ENCODE measurements at regions not wholly inside any gene's neighbourhood (a gene's known extent, or its start where the extent isn't known, plus 50 kb on each side); places are given as distances from the start of the nearest gene placed in this dataset.

GRCh38 chr15:39392469-39393047, 188.3 kb upstream of the THBS1 start:
- Mint-ChIP-seq H3K36me3 (no peaks in the 10 kb centered on the region), H3K27ac (no peak overlapping the region), H3K9me3 (peaks cover 0 to 2% (median 0%) of the 10 kb centered on the region in 6 donors), H3K27me3 (ENCODE audit: low read depth in 3 of 3) (peaks cover 4 to 15% (median 5%) of the 10 kb centered on the region in 3 donors), H3K4me3 (no peak overlapping the region), H3K4me1 (peaks cover under 1 to 2% of the 10 kb centered on the region in 2 donors)
- no peak for DNase-seq

- Mint-ChIP-seq H3K27ac (no peak overlapping the region), H3K9me3 (peaks cover 0 to 5% (median 0%) of the 10 kb centered on the region in 6 donors), H3K4me3 (no peak overlapping the region), H3K4me1 (peaks cover 6 to 8% of the 10 kb centered on the region in 2 donors), H3K27me3 (ENCODE audit: low read depth in 3 of 3) (peaks cover 4 to 15% (median 5%) of the 10 kb centered on the region in 3 donors), H3K36me3 (no peaks in the 10 kb centered on the region)
- DNase-seq = no peak
Measured at GRCh38 chr15:39393575-39394335, 187.1 kb upstream of the THBS1 start.

DNA sequence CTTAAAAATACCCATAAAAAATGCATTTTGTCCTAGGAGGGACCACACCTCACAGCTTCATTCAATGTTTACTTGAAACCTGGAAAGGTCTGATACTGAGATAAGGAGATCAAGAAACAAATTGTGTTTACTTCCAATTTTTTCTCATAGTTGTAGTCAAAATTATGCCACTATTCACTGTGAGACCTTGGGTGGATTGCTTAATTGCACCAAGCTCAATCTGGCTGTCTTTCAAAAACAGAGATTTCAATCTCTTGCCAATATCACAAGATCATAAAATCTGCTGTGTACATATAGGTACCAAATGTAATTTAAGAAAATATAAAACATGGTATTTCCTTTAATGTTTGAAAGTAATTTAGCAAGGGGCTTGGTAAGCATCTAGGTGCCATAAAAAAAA, 186.4 kb upstream of the THBS1 start:
- H3K9me3 Mint-ChIP-seq = peaks cover 0 to 5% (median 0%) of the 10 kb centered on the region in 6 donors
- H3K27ac Mint-ChIP-seq = no peak overlapping the region
- no peak for DNase-seq
- no peak overlapping the region for H3K4me3 Mint-ChIP-seq
- peaks cover 6 to 8% of the 10 kb centered on the region in 2 donors for H3K4me1 Mint-ChIP-seq
- no peaks in the 10 kb centered on the region for H3K36me3 Mint-ChIP-seq
- H3K27me3 Mint-ChIP-seq (ENCODE audit: low read depth in 3 of 3) = peaks cover 3 to 14% (median 4%) of the 10 kb centered on the region in 3 donors

GRCh38 chr15:39396979-39397615, 183.8 kb upstream of the THBS1 start:
- no peak for DNase-seq
- no peak overlapping the region for H3K4me3 Mint-ChIP-seq
- H3K27ac Mint-ChIP-seq = no peak overlapping the region
- H3K36me3 Mint-ChIP-seq = no peaks in the 10 kb centered on the region
- H3K9me3 Mint-ChIP-seq = peaks cover 0 to 5% (median 0%) of the 10 kb centered on the region in 6 donors
- H3K4me1 Mint-ChIP-seq = peaks cover 6 to 8% of the 10 kb centered on the region in 2 donors
- peaks cover 2 to 10% (median 6%) of the 10 kb centered on the region in 3 donors for H3K27me3 Mint-ChIP-seq (ENCODE audit: low read depth in 3 of 3)

- H3K27ac Mint-ChIP-seq = no peak overlapping the region
- H3K9me3 Mint-ChIP-seq = peaks cover 0 to 5% (median 0%) of the 10 kb centered on the region in 6 donors
- peak overlapping the region in 1 of 5 donors; percentile 6 for H3K4me3 Mint-ChIP-seq
- DNase-seq = peak; percentile 19 to 29 (median 26)
- H3K36me3 Mint-ChIP-seq = no peaks in the 10 kb centered on the region
- peaks cover 5 to 10% (median 6%) of the 10 kb centered on the region in 3 donors for H3K27me3 Mint-ChIP-seq (ENCODE audit: low read depth in 3 of 3)
- peaks cover 6 to 8% of the 10 kb centered on the region in 2 donors for H3K4me1 Mint-ChIP-seq
Measured at GRCh38 chr15:39397883-39398282, 183.0 kb upstream of the THBS1 start.

DNA sequence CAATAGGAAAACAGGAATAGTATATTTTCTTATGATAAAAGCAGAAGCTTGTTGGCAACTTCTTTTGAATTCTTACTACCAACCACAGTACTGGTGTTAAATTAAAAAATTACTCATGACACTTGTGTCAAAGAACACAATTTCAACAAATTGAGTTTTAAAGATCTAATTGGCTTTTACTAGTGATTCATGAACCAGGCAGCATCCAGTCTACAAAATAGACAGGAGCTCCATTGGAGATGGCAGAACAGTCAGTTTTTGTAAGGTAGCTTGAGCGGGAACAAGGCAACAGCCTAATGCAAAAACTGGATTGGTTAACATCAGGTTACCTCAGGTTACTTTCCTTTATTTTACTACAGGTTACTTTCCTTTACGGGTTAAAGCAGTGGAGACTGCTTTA, 181.3 kb upstream of the THBS1 start:
- no peaks in the 10 kb centered on the region for H3K36me3 Mint-ChIP-seq
- H3K27me3 Mint-ChIP-seq (ENCODE audit: low read depth in 3 of 3) = peaks cover 5 to 10% (median 6%) of the 10 kb centered on the region in 3 donors
- DNase-seq = no peak
- peaks cover 6 to 8% of the 10 kb centered on the region in 2 donors for H3K4me1 Mint-ChIP-seq
- peaks cover 0 to 5% (median 0%) of the 10 kb centered on the region in 6 donors for H3K9me3 Mint-ChIP-seq
- H3K4me3 Mint-ChIP-seq = no peak overlapping the region
- H3K27ac Mint-ChIP-seq = no peak overlapping the region

GRCh38 chr15:39400002-39400401, 180.9 kb upstream of the THBS1 start:
- no peak overlapping the region for H3K4me3 Mint-ChIP-seq
- DNase-seq = no peak
- H3K36me3 Mint-ChIP-seq = no peaks in the 10 kb centered on the region
- peaks cover 6 to 8% of the 10 kb centered on the region in 2 donors for H3K4me1 Mint-ChIP-seq
- H3K9me3 Mint-ChIP-seq = peaks cover 0 to 5% (median 0%) of the 10 kb centered on the region in 6 donors
- no peak overlapping the region for H3K27ac Mint-ChIP-seq
- peaks cover 5 to 10% (median 6%) of the 10 kb centered on the region in 3 donors for H3K27me3 Mint-ChIP-seq (ENCODE audit: low read depth in 3 of 3)

GRCh38 chr15:39400821-39401550, 179.9 kb upstream of the THBS1 start:
- H3K27ac Mint-ChIP-seq = no peak overlapping the region
- no peak overlapping the region for H3K4me3 Mint-ChIP-seq
- peaks cover 5 to 8% (median 6%) of the 10 kb centered on the region in 3 donors for H3K27me3 Mint-ChIP-seq (ENCODE audit: low read depth in 3 of 3)
- peaks cover 6 to 8% of the 10 kb centered on the region in 2 donors for H3K4me1 Mint-ChIP-seq
- H3K36me3 Mint-ChIP-seq = no peaks in the 10 kb centered on the region
- DNase-seq = no peak
- H3K9me3 Mint-ChIP-seq = peaks cover 0 to 5% (median 0%) of the 10 kb centered on the region in 6 donors

DNA sequence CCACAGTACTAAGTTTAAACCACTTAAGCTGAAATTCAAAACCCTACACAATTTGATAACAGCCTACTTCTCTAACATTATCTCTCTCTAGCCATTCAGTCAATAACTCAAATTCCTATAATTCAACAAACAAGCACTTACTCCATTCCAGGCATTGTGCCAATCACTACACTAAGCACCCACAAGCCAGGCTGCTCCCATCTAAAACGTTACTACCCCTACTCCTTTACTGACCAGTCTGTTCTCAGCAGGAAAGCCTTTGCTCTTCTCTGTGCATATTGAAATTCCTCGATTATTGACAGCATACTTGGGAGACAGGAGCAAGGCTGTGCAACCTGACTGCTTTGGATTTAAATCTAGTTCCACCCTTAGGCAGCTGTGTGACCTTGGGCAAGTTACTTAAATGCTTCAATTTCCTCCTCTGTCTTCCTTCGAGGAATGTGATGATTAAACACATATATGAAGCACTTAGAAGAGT, 177.2 kb upstream of the THBS1 start:
- no peak overlapping the region for H3K4me3 Mint-ChIP-seq
- H3K9me3 Mint-ChIP-seq = no peaks in the 10 kb centered on the region
- H3K27me3 Mint-ChIP-seq (ENCODE audit: low read depth in 3 of 3) = peaks cover 3 to 5% (median 4%) of the 10 kb centered on the region in 3 donors
- H3K27ac Mint-ChIP-seq = no peak overlapping the region
- no peaks in the 10 kb centered on the region for H3K36me3 Mint-ChIP-seq
- DNase-seq = no peak
- no peaks in the 10 kb centered on the region for H3K4me1 Mint-ChIP-seq

- no peaks in the 10 kb centered on the region for H3K9me3 Mint-ChIP-seq
- H3K27ac Mint-ChIP-seq = no peak overlapping the region
- H3K27me3 Mint-ChIP-seq (ENCODE audit: low read depth in 3 of 3) = peaks cover 3 to 7% (median 7%) of the 10 kb centered on the region in 3 donors
- DNase-seq = no peak
- no peaks in the 10 kb centered on the region for H3K4me1 Mint-ChIP-seq
- no peak overlapping the region for H3K4me3 Mint-ChIP-seq
- H3K36me3 Mint-ChIP-seq = no peaks in the 10 kb centered on the region
Measured at GRCh38 chr15:39404767-39405181, 176.1 kb upstream of the THBS1 start.

DNA sequence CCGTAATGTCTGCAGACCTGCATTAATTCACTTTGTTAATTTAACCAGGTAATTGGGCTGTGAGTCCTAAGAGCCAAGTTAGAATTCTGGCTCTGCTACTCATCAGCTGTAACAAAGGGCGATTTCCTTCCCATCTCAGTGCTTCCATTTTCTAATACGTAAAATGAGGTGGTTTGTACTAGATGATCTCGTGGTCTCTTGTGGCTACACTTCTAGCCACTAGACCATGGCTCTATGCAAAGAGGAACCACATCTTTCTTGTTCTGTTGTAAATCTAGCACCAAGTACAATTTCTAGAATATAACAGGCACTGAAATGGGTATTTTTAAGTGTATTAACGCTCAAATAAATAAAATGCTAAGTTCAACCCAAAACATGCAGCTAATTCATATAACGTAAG, 174.4 kb upstream of the THBS1 start:
- H3K9me3 Mint-ChIP-seq = peaks cover 0 to 2% (median 0%) of the 10 kb centered on the region in 6 donors
- H3K4me3 Mint-ChIP-seq = no peak overlapping the region
- H3K27ac Mint-ChIP-seq = no peak overlapping the region
- peaks cover 0 to 11% (median 9%) of the 10 kb centered on the region in 3 donors for H3K27me3 Mint-ChIP-seq (ENCODE audit: low read depth in 3 of 3)
- peaks cover 3 to 5% of the 10 kb centered on the region in 2 donors for H3K4me1 Mint-ChIP-seq
- H3K36me3 Mint-ChIP-seq = no peaks in the 10 kb centered on the region
- no peak for DNase-seq

- peaks cover 0 to 2% (median 0%) of the 10 kb centered on the region in 6 donors for H3K9me3 Mint-ChIP-seq
- H3K4me1 Mint-ChIP-seq = peaks cover 9 to 11% of the 10 kb centered on the region in 2 donors
- no peak for DNase-seq
- no peak overlapping the region for H3K4me3 Mint-ChIP-seq
- H3K27ac Mint-ChIP-seq = no peak overlapping the region
- no peaks in the 10 kb centered on the region for H3K36me3 Mint-ChIP-seq
- H3K27me3 Mint-ChIP-seq (ENCODE audit: low read depth in 3 of 3) = peaks cover 2 to 14% (median 11%) of the 10 kb centered on the region in 3 donors
Measured at GRCh38 chr15:39407116-39407515, 173.8 kb upstream of the THBS1 start.

DNA sequence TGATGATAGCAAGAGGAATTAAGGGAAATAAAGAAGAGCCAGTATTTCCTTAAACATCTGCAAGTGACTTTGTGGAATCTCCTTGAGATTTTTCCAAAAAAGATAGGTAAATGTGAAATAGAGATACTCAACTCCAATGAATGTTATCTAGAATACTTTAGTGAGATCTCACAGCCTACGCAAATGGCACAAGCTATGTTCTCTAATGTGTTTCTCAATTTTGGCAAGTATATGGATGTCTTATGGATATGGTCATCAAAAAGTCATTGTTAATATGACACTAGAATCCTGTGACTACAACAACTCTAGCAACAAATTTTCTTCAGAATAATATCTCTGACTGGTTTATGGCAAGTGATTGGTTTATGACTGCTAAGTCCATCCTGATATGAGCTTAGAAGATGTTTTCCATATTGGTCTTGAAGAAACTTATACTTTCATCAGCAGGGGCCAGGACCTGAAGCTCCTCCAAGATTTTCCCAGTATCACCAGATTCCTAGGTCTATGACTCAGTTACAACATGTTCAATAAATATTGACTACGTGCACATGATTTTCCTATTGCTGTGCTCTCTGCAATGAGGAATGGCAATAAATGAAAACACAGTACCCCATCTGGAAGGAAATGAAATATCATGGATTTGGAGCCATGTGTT, 170.9 kb upstream of the THBS1 start:
- H3K36me3 Mint-ChIP-seq = no peaks in the 10 kb centered on the region
- no peak for DNase-seq
- H3K27ac Mint-ChIP-seq = no peak overlapping the region
- H3K27me3 Mint-ChIP-seq (ENCODE audit: low read depth in 3 of 3) = peaks cover 5 to 11% (median 11%) of the 10 kb centered on the region in 3 donors
- peaks cover 12 to 19% of the 10 kb centered on the region in 2 donors for H3K4me1 Mint-ChIP-seq
- H3K4me3 Mint-ChIP-seq = no peak overlapping the region
- H3K9me3 Mint-ChIP-seq = peaks cover 0 to 2% (median 0%) of the 10 kb centered on the region in 6 donors
